ELR (cell line): ENCODE measurements at regions not wholly inside any gene's neighbourhood (a gene's known extent, or its start where the extent isn't known, plus 50 kb on each side); places are given as distances from the start of the nearest gene placed in this dataset.
"Not testable (repeated sequence)": the region's sequence is repeated elsewhere in the genome, so short reads cannot be mapped to it uniquely, and the experiment has no call there.

Experiments used
- DNase-seq: peaks from one replicate; pipeline ENCODE4 v3.0.0-alpha.2; 2015; ENCODE audit warnings: low read depth

DNA sequence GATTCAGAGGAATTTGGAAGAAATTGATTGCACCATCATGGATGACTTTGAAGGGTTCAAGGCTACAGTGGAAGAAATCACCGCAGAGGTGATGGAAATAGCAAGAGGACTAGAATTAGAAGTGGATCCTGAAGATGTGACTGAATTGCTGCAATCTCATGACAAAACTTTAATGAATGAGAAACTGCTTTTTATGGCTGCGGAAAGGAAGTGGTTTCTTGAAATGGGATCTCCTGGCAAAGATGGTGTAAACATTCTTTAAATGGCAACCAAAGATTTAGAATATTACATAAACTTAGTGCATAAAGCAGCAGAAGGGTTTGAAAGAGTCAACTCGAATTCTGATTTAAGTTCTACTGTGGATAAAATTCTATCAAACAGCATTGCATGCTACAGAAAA, 698.6 kb downstream of the PLA2G4A start:
- DNase-seq = peak; percentile 26

GRCh38 chr1:187537936-187538335, 709.2 kb downstream of the PLA2G4A start:
- no peak for DNase-seq

DNA sequence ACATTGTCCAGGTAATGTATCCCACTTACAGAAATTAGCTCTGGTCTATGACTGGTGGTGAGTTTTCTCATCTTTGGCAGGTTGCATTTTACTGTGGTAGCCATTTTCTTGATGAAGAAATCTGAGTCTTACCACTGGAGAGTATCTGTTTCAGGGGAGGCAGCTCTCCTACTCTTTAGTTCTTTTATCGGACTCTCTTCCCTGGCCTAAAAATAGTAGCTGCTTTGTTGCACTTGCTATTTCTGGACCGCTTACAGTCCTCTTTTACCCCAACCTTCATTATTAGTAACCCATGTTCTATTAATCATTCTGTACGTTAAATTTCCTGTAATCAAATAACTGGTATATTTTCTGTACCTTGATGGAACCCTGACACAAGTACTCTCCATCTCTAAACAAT, 720.8 kb downstream of the PLA2G4A start:
- no peak for DNase-seq

- DNase-seq = no peak
These were observed 722.3 kb downstream of the PLA2G4A start for GRCh38 chr1:187551061-187551460.

DNA sequence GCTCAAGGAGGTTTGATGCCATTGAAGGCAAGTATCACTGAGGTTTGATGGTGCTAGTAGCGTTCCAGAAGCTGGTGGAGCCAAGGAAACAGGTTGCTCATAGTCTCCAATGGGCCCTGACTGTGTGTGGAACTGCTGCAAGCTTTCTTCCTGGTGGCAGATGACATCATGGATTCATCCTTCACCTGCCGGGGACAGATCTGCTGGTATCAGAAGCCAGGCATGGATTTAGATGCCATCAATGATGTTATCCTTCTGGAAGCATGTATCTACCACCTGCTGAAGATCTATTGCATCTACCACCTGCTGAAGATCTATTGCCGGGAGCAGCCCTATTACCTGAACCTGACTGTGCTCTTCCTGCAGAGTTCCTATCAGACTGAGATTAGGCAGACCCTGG, 734.4 kb downstream of the PLA2G4A start:
- DNase-seq = no peak

DNA sequence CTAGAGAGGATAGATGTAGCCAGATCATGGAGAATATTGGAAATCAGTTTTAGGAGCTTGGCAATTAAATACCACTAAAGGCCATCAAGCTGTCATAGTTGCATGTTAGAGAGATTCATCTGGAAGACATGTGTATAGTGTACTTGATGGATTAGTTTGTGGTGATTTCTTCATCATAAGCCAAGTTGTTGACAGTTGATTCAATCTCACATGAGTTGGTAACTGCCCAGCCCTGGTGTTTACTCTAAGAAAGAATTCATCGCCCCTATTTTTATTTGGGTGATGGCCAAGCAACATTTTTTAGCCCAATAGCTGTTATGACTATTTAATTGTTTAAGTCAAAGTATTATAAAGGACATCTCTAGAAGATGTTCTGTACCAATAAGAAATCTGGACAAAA, 737.6 kb downstream of the PLA2G4A start:
- no peak for DNase-seq

- DNase-seq = no peak
These were observed 739.3 kb downstream of the PLA2G4A start for GRCh38 chr1:187568067-187568466.

DNA sequence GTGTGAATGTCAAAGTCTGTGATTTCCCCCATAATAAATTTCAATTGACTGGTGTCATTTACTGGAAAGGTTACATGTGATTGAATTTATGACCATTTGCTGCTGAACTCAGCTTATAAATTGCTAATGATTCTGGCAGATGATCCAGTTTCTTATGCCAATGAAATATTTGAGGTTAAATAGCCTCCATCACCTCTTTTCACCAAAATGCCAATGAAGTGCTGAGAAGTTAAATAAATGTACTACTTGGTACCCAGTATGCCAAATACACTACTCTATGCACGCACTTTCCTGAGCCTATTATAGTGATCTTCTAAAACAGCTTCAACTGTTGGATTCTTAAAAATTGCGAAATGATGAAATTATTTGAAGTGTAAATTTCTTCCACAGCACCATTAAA, 741.4 kb downstream of the PLA2G4A start:
- no peak for DNase-seq

- DNase-seq = peak; percentile 5
These were observed 748.9 kb downstream of the PLA2G4A start for GRCh38 chr1:187577610-187578009.

DNA sequence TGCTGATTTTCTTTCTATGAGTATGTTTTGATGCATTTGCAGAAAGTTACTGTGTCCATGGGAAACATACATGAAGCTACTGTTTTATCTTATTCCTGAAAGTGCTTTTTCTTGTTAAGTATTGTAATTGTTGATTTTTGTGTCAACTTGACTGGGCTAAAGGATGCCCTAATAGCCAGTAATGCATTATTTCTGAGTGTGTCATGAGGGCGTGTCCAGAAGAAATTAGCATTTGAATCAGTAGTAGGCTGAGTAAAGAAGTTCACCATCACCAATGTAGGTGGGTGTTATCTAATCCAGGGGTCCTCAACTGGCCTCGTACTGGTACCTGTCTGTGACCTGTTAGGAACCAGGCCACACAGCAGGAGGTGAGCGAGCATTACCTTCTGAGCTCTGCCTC, 760.2 kb downstream of the PLA2G4A start:
- DNase-seq = peak; percentile 39

GRCh38 chr1:187605736-187606135, 777.0 kb downstream of the PLA2G4A start:
- DNase-seq = peak; percentile 21

DNA sequence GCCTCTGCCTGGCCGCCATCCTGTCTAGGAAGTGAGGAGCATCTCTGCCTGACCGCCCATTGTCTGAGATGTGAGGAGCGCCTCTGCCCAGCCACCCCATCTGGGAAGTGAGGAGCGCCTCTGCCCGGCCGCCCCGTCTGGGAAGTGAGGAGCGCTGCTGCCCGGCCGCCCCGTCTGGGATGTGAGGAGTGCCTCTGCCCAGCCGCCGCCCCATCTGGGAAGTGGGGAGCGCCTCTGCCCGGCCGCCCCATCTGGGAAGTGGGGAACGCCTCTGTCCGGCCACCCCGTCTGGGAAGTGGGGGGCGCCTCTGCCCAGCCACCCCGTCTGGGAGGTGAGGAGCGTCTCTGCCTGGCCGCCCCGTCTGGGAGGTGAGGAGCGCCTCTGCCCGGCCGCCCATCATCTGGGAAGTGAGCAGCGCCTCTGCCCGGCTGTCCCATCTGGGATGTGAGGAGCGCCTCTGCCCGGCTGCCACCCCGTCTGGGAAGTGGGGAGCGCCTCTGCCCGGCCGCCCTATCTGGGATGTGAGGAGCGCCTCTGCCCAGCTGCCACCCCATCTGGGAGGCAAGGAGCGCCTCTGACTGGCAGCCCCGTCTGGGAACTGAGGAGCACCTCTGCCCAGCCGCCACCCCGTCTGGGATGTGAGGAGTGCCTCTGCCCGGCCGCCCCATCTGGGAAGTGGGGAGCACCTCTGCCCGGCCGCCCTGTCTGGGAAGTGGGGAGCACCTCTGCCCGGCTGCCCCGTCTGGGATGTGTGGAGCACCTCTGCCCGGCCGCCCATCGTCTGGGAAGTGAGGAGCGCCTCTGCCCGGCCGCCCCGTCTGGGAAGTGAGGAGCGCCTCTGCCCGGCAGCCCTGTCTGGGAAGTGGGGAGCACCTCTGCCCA, 787.3 kb downstream of the PLA2G4A start:
- DNase-seq = not testable (repeated sequence)

GRCh38 chr1:187616830-187617229, 788.1 kb downstream of the PLA2G4A start:
- not testable (repeated sequence) for DNase-seq

DNA sequence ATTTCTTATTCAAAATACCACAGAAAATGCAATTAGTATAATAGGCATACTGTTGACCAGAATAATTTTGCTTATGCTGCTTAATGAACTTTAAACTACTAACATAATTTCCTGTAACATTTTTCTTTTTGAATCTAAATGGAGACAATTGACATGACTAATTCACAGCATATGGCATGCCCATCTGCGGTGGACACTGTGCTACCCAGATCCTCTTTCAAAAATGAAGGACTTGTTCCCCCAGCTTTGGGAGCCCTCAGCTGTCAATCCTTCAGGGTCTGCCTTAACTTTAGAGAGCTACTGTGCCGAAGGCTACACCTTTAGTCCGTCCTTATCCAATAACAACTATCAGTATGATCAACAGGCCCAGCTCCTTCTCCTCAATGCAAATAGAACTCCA, 789.0 kb downstream of the PLA2G4A start:
- no peak for DNase-seq

DNA sequence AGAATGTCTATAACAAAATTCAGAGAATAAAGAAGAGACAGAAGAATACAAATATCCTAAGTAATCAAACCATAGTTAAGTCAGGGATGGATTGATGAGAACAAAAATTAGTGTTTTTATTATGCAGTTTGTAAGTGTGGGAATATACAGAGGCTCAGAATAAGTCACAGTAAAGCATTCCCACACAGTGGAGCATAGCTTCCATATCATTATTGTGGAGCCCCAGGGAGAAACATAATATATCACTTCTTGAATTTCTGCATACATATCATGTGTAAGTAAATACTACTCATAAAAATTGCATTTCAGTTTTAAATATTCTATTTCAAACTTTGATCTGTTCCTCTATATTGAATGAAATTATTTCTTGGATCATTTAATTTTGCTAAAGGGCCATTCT, 790.4 kb downstream of the PLA2G4A start:
- DNase-seq = no peak

GRCh38 chr1:187621951-187622350, 793.2 kb downstream of the PLA2G4A start:
- peak; percentile 68 for DNase-seq

DNA sequence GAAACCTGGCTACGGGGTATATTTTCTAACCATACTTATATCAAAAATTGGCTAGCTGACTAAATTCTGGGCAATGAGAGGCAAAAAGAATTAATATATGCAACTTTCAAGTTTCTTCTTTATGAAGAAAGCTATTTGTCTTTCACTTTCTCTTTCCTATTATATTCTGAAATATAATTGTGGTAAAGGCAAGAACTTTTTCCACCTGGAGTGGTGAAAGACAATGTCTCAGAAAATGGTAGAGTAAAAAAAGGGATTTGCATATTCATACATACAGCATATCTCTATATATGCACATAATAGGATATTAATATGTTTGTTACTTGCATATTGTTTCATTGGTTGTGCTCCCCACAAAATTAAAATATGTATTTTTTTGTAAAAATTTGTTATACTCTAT, 793.8 kb downstream of the PLA2G4A start:
- DNase-seq = no peak

DNA sequence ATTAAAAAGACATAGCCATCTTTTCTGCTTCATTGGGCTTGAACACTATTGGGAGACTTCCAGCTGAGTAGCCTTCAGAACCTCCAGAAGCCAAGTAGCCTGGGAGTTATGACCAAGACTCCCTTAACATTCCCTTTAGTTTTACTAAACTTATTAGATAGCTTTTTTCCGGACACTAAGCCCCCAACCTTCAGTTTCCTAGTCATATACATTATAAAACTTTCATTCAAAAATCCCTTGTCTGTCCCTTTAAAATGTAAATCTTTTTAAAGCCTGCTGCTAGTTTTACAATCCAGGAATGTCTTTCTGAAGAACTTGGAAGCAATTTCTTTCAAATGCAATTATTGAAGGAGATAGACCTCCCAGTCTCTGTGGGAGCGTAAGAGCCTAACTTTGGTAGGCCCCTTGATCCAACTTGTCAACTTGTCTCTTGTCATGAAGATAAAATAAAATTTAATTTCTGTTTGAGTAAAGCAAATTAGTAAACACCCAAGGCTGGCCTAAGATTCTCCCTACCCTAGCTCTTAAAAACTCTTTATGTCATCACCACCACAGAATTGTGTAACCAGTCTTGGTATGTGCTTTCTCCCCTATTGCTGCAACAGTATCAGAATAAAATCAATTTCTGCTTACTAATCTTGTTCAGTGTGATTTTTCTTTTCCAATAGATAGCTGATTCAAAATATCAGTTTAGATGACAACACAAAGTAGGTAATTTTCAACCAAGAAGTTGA, 796.2 kb downstream of the PLA2G4A start:
- DNase-seq = peak; percentile 11

GRCh38 chr1:187626056-187626455, 797.3 kb downstream of the PLA2G4A start:
- peak; percentile 25 for DNase-seq

- no peak for DNase-seq
These were observed 798.8 kb downstream of the PLA2G4A start for GRCh38 chr1:187627516-187627915.

DNA sequence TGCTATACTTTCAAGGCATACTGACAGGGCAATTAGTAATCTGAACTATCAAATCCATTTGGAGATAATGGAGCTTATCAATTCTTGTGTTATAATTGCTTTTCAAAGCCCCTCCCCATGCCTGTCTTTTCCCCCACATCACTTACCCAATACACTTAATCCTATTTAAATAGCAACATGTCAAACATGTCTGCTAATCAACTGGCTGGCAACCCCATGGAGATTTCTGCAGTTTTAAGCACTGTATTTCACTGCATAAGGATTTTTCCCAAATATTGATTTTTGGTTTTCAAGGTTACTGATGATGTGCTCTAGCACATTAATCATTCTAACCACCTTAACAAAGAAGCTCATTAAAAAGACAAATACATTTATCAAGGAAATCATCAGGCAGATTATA, 800.3 kb downstream of the PLA2G4A start:
- no peak for DNase-seq

GRCh38 chr1:187630653-187631380, 802.1 kb downstream of the PLA2G4A start:
- DNase-seq = no peak

- DNase-seq = no peak
These were observed 802.6 kb downstream of the PLA2G4A start for GRCh38 chr1:187631381-187631675.
